Stimulated activated CD4-positive, alpha-beta T cell treated with anti-CD3 and anti-CD28 coated beads, Interleukin-4, amount 100 ng/mL, for 1 hour (primary cell): ENCODE measurements at regions not wholly inside any gene's neighbourhood (a gene's known extent, or its start where the extent isn't known, plus 50 kb on each side); places are given as distances from the start of the nearest gene placed in this dataset.
"Not testable (repeated sequence)": the region's sequence is repeated elsewhere in the genome, so short reads cannot be mapped to it uniquely, and the experiment has no call there.

Source experiments
- DNase-seq: peaks from one replicate; pipeline ENCODE4 v3.0.0-alpha.2; 2020

DNA sequence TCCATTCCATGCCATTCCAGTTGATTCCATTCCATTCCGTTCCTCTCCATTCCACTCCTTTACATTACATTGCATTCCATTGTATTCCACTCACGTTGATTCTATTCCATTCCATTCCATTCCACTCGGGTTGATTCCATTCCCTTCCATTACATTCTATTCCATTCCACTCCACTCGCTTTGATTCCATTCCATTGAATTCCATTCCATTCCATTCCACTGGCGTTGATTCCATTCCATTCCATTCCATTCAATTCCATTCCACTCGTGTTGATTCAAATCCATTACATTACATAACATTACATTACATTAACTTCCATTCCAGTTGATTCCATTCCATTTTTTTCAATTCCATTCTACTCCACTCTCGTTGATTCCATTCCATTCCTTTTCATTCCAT is 1142.8 kb downstream of the RPIA start:
- no peak for DNase-seq

DNA sequence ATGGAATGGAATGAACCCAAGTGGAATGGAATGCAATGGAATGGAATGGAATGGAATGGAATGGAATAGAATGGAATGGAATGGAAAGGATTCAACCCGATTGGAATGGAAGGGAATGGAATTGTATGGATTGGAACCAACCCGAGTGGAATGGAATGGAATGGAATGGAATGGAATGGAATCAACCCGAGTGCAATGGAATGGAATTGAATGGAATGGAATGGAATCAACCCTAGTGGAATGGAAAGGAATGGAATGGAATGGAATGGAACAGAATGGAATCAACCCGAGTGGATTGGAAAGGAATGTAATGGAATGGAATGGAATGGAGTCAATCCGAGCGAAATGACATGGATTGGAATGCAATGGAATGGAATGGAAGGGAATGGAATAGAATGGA is 1144.9 kb downstream of the RPIA start:
- not testable (repeated sequence) for DNase-seq

DNA sequence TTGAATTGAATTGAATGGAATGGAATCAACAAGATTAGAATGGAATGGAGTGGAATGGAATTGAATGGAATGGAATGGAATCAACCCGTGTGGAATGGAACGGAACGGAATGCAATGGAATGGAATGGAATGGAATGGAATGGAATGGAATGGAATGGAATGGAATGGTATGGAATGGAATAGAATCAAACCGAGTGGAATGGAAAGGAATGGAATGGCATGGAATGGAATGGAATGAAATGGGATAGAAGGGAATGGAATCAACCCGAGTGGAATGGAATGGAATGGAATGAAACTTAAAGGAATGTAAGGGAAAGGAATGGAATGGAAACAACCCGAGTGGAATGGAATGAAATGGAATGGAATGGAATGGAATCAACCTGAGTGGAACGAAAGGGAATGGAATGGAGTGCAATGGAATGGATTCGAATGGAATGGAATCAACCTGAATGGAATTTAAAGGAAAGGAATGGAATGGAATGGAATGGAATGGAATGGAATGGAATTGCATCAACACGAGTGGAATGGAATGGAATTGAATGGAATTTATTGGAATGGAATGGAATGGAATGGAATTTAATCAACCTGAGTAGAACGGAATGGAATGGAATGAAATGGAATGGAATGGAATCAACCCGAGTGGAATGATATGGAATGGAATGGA is 1146.6 kb downstream of the RPIA start:
- no peak for DNase-seq

DNA sequence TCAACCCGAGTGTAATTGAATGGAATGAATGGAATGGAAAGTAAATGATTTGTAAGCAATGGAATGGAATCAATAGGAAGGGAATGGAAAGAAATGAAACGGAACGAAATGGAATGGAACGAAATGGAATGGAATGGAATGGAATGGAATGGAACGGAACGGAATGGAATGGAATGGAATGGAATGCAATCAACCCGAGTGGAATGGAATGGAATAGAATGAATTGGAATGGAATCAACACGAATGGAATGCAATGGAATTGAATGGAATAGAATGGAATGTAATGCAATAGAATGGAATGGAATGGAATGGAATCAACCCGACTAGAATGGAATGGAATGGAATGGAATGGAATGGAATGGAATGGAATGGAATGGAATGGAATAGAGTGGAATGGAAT is 1148.7 kb downstream of the RPIA start:
- not testable (repeated sequence) for DNase-seq

DNA sequence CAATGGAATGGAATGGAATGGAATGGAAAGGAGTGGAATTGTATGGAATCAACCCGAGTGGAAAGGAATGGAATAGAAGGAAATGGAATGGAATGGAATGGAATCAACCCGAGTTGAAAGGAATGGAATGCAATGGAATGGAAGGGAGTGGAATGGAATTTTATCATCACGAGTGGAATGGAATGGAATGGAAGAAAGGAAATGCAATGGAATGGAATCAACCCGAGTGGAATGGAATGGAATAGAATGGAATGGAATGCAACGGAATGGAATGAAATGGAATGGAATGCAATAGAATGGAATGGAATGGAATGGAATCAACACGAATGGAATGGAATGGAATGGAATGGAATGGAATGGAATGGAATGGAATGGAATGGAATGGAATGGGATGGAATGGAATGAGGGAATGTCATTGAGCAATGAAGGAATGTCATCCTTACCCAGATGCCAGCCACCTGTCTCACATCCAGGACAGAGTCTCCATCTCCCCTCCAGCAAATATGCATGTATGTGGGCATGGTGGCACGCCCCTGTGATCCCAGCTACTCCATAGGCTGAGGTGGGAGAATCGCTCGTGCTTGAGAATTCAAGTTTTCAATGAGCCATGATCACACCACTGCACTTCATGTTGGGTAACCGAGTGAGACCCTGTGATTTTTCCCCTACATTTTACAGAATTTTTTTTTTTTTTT is 1149.5 kb downstream of the RPIA start:
- DNase-seq = not testable (repeated sequence)

DNA sequence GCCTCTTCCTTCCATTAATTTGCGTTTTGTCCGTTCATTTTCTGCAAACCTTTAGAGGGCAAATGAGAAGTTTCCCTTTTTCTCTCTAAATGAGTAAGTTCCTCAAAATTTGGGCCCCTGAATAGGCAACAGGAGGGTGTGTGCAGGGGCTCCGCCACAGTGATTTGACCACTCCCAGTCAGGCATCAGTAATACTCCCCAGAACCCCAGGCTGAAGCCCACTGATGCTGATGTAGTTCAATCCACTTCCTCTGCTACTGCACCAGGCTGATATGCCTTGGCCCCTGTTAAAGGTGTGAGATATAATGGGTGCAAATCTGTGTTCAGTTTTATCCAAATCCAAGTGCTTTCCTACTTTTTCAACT is 1150.0 kb downstream of the RPIA start:
- DNase-seq = no peak

DNA sequence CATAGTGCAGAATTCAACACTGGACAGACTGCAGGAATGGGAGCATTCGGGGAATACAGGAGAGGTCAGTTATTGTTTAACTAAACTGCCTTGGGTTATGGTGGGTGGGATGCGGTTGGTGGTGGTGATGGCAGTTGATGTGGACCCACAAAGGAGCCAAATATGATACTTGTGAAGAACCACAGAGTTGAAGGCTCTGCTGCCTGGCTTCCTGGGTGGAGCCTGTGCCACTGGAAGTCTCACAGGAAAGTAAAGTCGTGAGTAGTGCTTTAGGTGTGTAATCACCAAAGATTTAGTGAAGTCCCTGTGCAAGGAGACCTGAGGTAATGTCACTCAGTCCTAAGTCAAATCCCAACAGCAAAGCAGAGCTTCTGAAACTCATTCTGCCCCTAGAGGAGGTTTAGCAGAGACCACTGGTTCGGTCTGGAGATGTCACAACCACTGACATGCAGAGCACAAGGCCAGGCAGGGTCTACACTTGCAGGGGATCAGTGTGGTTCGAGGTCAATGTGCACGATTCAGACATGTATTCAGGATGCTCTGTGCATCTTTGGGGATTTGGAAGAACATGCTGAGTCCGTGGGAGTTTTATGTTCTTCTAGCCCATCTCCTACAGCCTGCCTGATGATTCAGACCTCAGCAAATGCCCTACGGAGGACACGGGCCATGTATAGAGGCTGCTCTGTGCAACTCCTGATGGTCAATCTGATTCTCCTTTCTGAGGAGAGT is 1150.9 kb downstream of the RPIA start:
- DNase-seq = no peak

DNA sequence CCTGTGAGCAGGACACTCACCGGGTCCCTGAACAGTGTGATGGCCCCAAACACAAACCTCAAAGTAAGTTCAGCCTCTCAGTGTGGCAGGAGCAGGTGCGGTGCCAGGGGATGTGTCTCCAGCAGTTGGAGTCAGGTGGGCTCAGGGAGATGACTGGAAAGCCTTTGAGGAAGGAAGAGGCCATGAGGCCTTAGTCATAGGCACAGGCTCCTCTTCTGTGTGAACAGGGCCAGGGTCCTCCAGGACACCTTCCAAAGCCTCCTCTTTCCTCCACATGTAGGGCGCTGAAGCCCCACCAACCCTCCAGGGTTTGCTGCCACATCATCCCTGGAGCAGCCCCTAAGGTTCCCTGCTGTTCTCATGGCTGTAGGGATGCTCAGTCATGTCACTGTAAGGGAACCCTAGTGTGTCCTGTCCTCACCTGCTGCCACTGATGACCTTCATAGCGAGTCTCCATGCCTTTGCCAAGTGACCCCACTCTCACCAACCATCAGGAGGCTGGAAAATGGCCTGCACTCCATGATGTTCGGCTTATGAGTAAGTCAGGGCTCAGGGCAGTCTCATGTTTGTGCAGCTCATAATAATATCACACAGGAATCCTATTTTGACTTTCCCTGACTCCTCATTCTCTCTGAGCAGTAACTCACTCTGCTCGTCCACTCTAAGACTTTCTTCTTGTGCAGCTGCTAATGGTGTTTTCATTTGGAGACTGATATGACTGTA is 1152.9 kb downstream of the RPIA start:
- DNase-seq = no peak

DNA sequence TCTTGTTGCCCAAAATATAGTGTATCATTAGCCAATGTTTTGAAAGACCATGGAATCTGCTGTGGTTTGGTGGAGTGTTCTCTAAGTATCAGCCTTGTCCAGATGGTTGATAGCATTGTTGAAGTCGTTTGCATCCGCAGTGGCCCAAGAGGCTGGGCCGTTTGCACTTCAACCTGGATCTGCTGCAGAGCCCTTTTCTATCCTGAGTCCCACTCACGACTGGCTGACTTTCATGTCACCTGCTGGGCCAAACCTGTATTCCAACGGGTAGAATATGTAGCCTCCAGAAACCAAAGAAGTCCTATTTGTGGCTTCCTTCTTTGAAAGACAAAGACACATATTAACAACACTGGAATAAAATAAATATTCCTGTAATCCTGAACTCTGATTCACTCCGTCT is 1154.1 kb downstream of the RPIA start:
- no peak for DNase-seq

DNA sequence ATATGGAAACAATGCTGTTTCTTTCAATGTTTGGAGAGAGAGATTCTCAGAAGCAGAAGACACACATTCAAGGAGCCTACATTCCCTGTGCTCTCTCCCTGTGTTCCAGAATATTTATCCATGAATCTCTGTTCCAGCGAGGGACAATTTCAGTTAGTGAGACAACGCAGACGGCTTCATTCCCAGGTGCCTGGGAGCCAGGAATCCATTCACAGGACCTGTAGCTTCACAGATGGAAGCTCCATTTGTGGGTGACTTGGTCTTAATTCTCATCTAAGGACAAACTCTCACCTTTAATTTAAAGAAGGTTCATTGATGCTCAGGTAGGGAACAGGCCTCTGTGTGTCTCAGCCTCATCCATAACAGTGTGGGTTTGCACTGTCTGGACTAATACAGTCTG is 1156.6 kb downstream of the RPIA start:
- DNase-seq = no peak

DNA sequence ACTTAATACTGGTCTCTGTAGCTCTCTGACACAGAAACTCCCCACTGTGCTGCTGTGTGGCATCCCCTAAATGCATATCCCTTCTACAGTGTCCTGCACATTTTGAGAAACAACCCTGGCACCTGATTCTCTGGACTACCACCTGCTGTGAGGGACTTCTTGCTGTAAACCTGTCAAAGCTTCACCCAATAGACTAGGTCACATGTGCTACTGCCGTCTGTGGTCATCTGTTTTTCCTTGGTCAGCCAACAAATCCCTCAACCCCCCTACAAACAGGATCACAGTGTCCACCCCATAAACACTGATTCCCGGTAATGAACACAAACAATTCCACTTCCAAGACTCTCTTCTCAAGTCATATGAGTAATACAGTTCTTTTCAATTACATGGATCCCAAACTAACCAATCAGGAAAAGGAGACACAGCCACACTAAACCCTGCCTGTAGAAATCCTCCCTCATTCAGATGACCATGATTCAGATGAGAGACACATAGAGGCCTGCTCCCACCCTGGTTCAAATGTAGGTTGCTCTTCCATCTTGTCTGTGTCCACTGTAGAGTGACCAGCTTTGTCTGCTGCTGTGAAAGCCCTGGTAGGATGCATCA is 1157.4 kb downstream of the RPIA start:
- DNase-seq = no peak

DNA sequence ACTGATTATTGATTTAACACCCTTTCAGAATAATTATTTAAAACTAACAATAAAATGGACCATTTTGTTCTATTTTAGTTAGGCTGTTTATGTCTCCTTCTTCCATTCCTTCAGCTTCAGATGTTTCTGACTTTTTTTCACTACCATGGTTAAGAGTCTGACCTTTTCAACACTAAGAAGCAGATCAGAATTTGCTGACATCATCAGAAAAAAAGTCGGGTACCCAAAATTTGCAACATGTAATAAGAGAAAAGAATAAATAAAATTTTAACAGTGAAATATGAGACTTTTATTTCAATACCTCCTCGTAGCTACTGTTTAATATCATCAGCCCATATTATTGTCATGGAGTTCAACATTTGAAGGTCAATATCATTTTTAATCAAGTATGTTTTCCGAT is 1158.3 kb downstream of the RPIA start:
- DNase-seq = no peak

DNA sequence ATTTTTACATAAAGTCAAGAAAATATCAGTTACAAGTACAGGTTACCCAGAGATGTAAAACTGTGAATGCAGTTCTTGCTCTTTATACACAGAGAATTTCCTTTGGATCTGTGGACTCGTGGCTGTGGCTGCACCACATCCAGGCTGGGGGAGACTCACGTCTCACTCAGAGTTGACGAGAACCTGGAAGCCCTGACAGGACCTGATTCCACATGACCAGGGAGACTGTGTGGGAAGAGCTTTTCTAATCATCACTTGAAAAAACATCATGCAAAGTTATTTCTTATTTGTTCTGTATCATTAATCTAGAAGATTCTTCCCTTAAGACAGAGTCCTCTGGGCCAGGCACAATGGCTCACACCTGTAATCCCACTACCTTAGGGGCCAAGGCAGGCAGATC is 1159.0 kb downstream of the RPIA start:
- no peak for DNase-seq

DNA sequence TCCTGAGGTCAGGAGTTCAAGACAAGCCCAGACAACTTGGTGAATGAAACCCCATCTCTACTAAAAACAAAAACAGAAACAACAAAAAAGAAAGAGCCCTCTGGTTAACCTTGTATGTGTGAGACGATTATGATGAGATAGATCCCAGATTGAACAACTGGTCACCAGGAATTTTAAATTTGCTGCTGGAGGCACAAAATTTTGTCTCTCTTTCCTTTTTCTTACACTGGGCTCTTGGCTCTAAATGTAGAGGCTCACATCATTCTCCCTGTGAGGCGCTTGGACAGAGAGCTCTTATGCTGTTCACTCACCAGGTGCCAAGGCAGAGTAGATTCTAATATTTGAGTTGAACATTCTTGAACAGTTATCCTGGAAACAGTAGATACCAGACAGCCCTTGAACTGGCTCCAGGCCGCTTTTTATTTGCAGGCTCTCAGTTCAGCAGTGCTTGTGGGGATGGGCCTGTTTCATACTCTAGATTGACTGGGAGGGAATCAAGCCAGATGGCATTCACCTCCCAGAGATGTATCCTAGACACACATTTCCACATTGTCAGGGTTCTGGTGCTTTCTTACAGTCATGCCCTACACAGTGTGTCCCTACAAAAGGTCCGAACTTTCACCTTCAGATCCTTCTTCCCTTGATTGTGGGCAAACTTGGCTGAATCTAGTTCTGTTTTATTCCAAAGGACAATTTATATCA is 1159.6 kb downstream of the RPIA start:
- no peak for DNase-seq

DNA sequence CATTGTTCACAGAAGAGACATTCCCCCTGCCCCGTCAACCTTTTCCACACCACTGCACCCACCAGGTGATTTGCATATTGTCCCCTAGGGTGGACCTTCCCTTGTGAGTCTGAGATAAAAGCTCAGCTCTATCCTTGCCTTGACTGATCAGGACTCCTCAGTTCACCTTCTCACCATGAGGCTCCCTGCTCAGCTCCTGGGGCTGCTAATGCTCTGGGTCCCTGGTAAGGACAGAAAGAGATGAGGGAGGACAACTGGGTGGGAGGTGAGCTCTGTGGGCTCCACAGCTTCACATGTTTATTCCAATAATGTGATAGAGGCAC is 1160.1 kb downstream of the RPIA start:
- no peak for DNase-seq

DNA sequence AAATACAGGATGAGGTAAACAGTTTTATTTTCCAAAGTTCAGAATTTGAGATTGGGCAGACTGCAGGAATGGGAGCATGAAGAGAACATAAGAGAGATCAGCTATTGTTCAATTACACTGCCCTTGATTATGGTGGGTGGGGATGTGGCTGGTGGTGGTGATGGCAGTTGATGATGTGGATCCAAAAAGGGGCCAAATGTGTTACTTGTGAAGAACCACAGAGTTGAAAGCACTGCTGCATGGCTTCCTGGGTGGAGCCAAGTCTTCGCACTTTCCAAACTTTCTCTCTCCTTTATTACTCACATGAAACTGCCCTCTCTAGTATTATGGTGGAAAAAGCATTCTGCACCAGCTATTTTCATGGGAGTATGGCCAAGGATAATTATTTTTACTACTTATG is 1162.0 kb downstream of the RPIA start:
- DNase-seq = not testable (repeated sequence)

DNA sequence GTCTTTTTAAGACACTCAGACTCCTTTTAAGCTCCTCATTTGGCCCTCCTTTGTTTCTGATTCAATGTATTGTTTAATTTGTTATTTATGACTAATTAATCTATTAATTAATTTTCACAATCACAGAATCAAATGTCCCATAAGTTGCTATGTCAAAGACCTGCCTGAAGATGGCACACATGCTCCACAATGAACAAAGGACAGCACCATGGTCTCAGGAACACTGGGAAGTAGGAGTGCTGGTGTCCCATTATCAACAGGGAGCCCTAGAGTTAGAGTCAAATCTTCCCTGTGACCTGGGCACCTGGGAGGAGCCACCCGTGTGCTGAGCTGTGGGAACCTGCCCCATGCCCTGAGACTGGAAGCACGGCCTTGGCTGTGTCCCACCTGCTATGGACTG is 1164.3 kb downstream of the RPIA start:
- DNase-seq = not testable (repeated sequence)

DNA sequence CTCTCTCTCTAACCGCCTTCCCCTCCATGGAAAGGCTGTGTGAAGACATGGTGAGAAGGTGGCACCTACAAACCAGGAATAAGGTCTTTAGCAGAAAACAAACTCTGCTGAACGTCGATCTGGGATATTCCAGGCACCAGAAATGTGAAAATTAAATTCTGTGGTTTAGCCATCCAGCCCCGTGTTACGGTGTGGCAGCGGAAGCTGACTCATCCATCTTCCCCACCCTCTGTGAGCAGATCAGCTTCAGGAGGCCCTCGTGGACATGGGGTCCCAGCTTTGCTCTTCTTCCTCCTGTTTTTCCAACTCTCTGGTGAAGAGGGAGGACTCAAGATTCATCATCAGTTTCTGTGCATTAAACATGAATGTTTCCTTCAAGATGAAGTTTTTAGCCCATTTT is 1164.8 kb downstream of the RPIA start:
- DNase-seq = not testable (repeated sequence)

DNA sequence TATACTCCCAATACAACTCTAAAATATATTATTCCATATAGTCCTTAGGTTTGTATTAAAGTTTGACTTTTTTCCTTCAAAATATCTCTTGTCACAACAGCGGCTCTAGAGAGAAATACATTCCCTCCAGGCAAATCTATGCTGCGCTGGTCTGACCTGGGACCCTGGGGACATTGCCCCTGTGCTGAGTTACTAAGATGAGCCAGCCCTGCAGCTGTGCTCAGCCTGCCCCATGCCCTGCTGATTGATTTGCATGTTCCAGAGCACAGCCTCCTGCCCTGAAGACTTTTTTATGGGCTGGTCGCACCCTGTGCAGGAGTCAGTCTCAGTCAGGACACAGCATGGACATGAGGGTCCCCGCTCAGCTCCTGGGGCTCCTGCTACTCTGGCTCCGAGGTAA is 1170.7 kb downstream of the RPIA start:
- DNase-seq = not testable (repeated sequence)

DNA sequence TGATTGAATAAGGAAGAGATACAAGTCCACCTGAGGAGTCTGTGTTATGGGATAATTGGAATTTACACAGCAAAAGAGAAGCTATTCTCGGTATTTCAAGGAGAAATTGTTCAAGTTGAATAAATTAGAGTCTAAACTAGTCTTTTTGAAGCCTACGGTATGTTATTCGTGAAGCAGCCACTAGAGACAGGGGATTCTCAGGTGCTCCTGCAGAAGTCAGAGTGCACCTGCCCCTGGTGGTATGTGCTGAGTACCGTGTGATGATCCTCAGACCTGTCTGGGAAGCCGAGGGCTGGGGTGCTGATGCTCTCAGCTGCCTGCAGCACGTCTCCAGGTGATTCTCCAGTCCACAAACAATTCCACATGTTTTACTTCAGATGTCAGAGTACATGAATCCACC is 1171.7 kb downstream of the RPIA start:
- DNase-seq = not testable (repeated sequence)

DNA sequence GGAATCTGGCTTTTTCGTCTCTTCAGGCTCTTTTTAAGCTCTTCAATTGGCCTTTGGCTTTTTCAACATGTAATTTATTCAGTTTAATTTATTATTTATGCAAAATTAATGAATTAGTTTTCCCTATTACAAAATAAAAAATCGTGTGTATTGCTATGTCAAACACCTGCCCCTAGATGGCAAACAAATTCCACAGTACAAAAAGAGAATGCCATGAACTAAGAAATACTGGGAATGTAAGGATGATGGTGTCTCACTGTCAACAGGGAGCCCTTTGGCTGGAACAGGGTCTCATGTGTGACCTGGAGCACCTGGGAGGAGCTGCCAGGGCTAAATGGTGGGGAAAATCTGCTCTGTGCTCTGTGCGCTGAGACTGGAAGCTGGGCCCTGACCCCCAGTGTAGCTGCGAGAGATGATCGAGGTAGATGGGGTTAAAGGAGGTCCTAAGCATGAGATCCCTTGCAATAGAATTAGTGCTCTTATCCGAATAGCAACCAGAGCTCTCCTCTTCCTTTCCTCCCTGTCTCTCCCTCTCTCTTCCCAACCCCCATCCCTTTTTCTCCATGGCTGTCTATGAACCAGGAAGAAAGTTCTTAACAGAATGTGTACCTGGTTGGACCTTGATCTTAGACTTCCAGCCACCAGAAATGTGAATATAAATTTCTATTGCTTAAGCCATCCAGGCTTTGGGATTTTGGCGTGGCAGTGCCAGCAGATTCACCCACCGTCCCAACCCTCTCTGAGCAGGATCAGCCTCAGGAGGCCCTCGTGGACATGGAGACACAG is 1183.5 kb downstream of the RPIA start:
- not testable (repeated sequence) for DNase-seq

DNA sequence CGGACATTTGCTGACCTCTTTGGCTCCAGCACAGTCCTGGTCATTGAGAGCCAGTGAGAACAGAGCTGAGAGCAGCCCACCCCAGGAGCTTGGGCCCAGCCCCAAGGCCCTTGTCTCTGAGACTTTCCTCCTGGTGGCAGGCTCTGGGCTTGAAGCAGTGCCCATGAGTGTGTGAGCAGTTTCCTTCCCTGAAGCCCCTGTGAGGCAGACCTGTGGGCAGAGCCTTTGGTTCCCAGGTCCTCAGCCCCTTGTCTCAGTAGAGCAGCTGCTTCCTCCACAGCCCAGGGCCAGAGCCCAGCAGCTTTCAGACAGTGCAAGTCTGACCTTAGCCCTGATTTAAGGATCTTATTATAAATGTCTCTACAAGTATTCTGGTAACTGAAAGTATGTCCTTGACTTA is 1185.0 kb downstream of the RPIA start:
- DNase-seq = not testable (repeated sequence)
